Vagina (tissue), 2 donors: ENCODE measurements at regions not wholly inside any gene's neighbourhood (a gene's known extent, or its start where the extent isn't known, plus 50 kb on each side); places are given as distances from the start of the nearest gene placed in this dataset.

ENCODE experiments used
- POLR2A ChIP-seq, 2 donors: fragments of 450-650 bp; IDR thresholded peaks; one replicate each; pipeline ENCODE4 v1.6.1; 2017; ENCODE audit warnings: antibody characterized with exemption in 2 of 2, mild to moderate bottlenecking in 2 of 2, moderate library complexity in 2 of 2
- TF ChIP-seq, protein P1 (sequence below), 3 experiments: fragments of 450-650 bp in 2 of 3; fragments of 200-600 bp in 1 of 3; sonication (generic) in 1 of 3; IDR thresholded peaks; one replicate each; pipeline ENCODE4 v1.5.1; 2017 to 2019; ENCODE audit warnings: antibody characterized with exemption in 3 of 3, mild to moderate bottlenecking in 2 of 3, moderate library complexity in 2 of 3

DNA sequence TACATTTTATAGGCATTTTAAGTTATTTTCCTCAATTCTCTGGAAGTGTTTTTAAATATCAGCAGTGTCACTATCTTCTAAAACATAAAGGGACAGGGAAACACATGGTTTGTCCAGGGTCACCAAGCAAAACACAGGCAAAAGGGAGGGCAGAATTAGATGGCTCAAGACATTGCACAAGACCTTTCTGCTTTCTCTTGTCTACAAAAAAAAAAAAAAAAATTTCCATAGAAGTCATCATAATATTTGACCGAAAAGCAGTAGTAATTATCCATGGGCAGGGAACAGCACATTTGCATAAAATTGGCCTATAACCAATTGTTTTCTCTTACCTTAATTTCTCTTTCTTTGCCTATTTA is 703.1 kb upstream of the FZD8 start:
- TF ChIP-seq, protein P1, sequence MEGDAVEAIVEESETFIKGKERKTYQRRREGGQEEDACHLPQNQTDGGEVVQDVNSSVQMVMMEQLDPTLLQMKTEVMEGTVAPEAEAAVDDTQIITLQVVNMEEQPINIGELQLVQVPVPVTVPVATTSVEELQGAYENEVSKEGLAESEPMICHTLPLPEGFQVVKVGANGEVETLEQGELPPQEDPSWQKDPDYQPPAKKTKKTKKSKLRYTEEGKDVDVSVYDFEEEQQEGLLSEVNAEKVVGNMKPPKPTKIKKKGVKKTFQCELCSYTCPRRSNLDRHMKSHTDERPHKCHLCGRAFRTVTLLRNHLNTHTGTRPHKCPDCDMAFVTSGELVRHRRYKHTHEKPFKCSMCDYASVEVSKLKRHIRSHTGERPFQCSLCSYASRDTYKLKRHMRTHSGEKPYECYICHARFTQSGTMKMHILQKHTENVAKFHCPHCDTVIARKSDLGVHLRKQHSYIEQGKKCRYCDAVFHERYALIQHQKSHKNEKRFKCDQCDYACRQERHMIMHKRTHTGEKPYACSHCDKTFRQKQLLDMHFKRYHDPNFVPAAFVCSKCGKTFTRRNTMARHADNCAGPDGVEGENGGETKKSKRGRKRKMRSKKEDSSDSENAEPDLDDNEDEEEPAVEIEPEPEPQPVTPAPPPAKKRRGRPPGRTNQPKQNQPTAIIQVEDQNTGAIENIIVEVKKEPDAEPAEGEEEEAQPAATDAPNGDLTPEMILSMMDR (IDR thresholded peaks at IDR 0.05) = no peak
- no peak for TF ChIP-seq POLR2A (IDR thresholded peaks at IDR 0.05)
